ENCODE measurements at regions not wholly inside any gene's neighbourhood (a gene's known extent, or its start where the extent isn't known, plus 50 kb on each side); places are given as distances from the start of the nearest gene placed in this dataset.

- no peak for DNase-seq (ENCODE audit: low spot score)
- Histone ChIP-seq H4K20me1 (ENCODE audit: insufficient read depth, low read length) (no peaks in the 10 kb centered on the region), H2AFZ (ENCODE audit: low read length) (no peak overlapping the region), H3K4me1 (ENCODE audit: insufficient read depth, low read length, poor library complexity, severe bottlenecking) (no peaks in the 10 kb centered on the region), H3K4me2 (ENCODE audit: low read length) (no peak overlapping the region), H3K79me2 (ENCODE audit: insufficient read depth, low read depth, low read length) (no peaks in the 10 kb centered on the region), H3K4me3 (ENCODE audit: low read depth, low read length, poor library complexity, severe bottlenecking) (no peak overlapping the region), H3K9me3 (ENCODE audit: low read length) (no peaks in the 10 kb centered on the region), H3K9me2 (ENCODE audit: insufficient read depth, low read length) (no peaks in the 10 kb centered on the region), H3K27ac (ENCODE audit: low read depth, low read length, poor library complexity, severe bottlenecking) (no peak overlapping the region), H3K36me3 (ENCODE audit: insufficient read depth, low read length) (no peaks in the 10 kb centered on the region)
- no TSS peak for BruUV-seq (replicated peaks)
- TF ChIP-seq EZH2phosphoT487 (IDR thresholded peaks at IDR 0.05; ENCODE audit: borderline replicate concordance, low read depth, low read length): no peak
- no peak for TF ChIP-seq CTCF (conservative IDR thresholded peaks at IDR 0.05; ENCODE audit: low read length)
- CTCF ChIA-PET (ENCODE audit: unreplicated experiment): no interaction called here
- intact Hi-C loops (cut with micrococcal nuclease; ENCODE audit: unreplicated experiment): no loop called here
- POLR2A ChIA-PET: no interaction called here
Observed at GRCh38 chr18:37769826-37770225, 204.2 kb upstream of the CELF4 start.

- Histone ChIP-seq H4K20me1 (ENCODE audit: insufficient read depth, low read length) (no peaks in the 10 kb centered on the region), H3K9me3 (ENCODE audit: low read length) (no peaks in the 10 kb centered on the region), H3K27ac (ENCODE audit: low read depth, low read length, poor library complexity, severe bottlenecking) (no peak overlapping the region), H2AFZ (ENCODE audit: low read length) (no peak overlapping the region), H3K4me3 (ENCODE audit: low read depth, low read length, poor library complexity, severe bottlenecking) (no peak overlapping the region), H3K79me2 (ENCODE audit: insufficient read depth, low read depth, low read length) (no peaks in the 10 kb centered on the region), H3K4me2 (ENCODE audit: low read length) (no peak overlapping the region), H3K36me3 (ENCODE audit: insufficient read depth, low read length) (no peaks in the 10 kb centered on the region), H3K4me1 (ENCODE audit: insufficient read depth, low read length, poor library complexity, severe bottlenecking) (no peaks in the 10 kb centered on the region), H3K9me2 (ENCODE audit: insufficient read depth, low read length) (no peaks in the 10 kb centered on the region)
- intact Hi-C loops (cut with micrococcal nuclease; ENCODE audit: unreplicated experiment): no loop called here
- DNase-seq (ENCODE audit: low spot score): no peak
- no peak for TF ChIP-seq EZH2phosphoT487 (IDR thresholded peaks at IDR 0.05; ENCODE audit: borderline replicate concordance, low read depth, low read length)
- no peak for TF ChIP-seq CTCF (conservative IDR thresholded peaks at IDR 0.05; ENCODE audit: low read length)
- ChIA-PET POLR2A (no interaction called here), CTCF (ENCODE audit: unreplicated experiment) (no interaction called here)
- no TSS peak for BruUV-seq (replicated peaks)
Observed at GRCh38 chr18:37764541-37765288, 199.1 kb upstream of the CELF4 start.

- intact Hi-C loops (cut with micrococcal nuclease; ENCODE audit: unreplicated experiment): no loop called here
- H3K4me2 ChIP-seq (ENCODE audit: low read length): no peak overlapping the region
- H3K9me3 ChIP-seq (ENCODE audit: low read length): no peaks in the 10 kb centered on the region
- ChIA-PET POLR2A (interaction anchor here (1.4 kb wide), 1 partner anchor 9 kb away, joined by 3 read pairs; no protein-coding TSS in a partner anchor), CTCF (ENCODE audit: unreplicated experiment) (no interaction called here)
- no peaks in the 10 kb centered on the region for H4K20me1 ChIP-seq (ENCODE audit: insufficient read depth, low read length)
- H2AFZ ChIP-seq (ENCODE audit: low read length): no peak overlapping the region
- H3K36me3 ChIP-seq (ENCODE audit: insufficient read depth, low read length): no peaks in the 10 kb centered on the region
- H3K4me3 ChIP-seq (ENCODE audit: low read depth, low read length, poor library complexity, severe bottlenecking): no peak overlapping the region
- no peak overlapping the region for H3K27ac ChIP-seq (ENCODE audit: low read depth, low read length, poor library complexity, severe bottlenecking)
- H3K9me2 ChIP-seq (ENCODE audit: insufficient read depth, low read length): no peaks in the 10 kb centered on the region
- BruUV-seq (replicated peaks): no TSS peak
- no peaks in the 10 kb centered on the region for H3K79me2 ChIP-seq (ENCODE audit: insufficient read depth, low read depth, low read length)
- no peaks in the 10 kb centered on the region for H3K4me1 ChIP-seq (ENCODE audit: insufficient read depth, low read length, poor library complexity, severe bottlenecking)
- TF ChIP-seq CTCF (conservative IDR thresholded peaks at IDR 0.05; ENCODE audit: low read length): no peak
- TF ChIP-seq EZH2phosphoT487 (IDR thresholded peaks at IDR 0.05; ENCODE audit: borderline replicate concordance, low read depth, low read length): no peak
- no peak for DNase-seq (ENCODE audit: low spot score)
Observed at GRCh38 chr18:37762076-37762621, 196.6 kb upstream of the CELF4 start.
